Testis (tissue), 2 donors: ENCODE measurements at regions not wholly inside any gene's neighbourhood (a gene's known extent, or its start where the extent isn't known, plus 50 kb on each side); places are given as distances from the start of the nearest gene placed in this dataset.

Source experiments
- POLR2A ChIP-seq: fragments of 450-650 bp; IDR thresholded peaks from one replicate; pipeline ENCODE4 v1.6.1; 2017; ENCODE audit warnings: antibody characterized with exemption, mild to moderate bottlenecking, moderate library complexity
- TF ChIP-seq, protein P1 (sequence below), 3 experiments: fragments of 450-650 bp in 2 of 3; fragments of 200-600 bp in 1 of 3; sonication (generic) in 1 of 3; IDR thresholded peaks; one replicate each; pipeline ENCODE4 v1.5.1; 2016 to 2019; ENCODE audit warnings: antibody characterized with exemption in 3 of 3, mild to moderate bottlenecking in 2 of 3, moderate library complexity in 1 of 3

DNA sequence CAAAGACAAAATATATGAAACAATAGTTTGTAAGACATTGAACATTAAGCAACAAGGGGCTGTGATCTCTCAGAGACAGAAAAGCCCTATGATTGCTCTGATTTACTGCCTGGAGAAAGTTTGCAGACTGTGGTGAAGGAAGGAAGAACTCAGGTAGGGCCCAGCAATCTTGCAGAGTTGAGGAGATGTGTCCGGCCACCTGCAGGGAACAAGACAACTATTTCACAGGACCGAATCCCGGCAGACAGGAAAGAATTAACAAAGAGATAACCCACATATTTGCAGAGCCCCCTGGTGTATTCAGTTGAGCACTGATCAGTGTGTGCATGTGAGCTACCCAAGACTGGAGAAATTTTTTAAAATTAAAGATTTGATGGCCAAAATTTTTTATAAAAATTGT is 58.3 kb upstream of the FMN2 start:
- TF ChIP-seq, protein P1, sequence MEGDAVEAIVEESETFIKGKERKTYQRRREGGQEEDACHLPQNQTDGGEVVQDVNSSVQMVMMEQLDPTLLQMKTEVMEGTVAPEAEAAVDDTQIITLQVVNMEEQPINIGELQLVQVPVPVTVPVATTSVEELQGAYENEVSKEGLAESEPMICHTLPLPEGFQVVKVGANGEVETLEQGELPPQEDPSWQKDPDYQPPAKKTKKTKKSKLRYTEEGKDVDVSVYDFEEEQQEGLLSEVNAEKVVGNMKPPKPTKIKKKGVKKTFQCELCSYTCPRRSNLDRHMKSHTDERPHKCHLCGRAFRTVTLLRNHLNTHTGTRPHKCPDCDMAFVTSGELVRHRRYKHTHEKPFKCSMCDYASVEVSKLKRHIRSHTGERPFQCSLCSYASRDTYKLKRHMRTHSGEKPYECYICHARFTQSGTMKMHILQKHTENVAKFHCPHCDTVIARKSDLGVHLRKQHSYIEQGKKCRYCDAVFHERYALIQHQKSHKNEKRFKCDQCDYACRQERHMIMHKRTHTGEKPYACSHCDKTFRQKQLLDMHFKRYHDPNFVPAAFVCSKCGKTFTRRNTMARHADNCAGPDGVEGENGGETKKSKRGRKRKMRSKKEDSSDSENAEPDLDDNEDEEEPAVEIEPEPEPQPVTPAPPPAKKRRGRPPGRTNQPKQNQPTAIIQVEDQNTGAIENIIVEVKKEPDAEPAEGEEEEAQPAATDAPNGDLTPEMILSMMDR (IDR thresholded peaks at IDR 0.05): no peak
- no peak for TF ChIP-seq POLR2A
